WTC11 (cell line): ENCODE measurements at regions not wholly inside any gene's neighbourhood (a gene's known extent, or its start where the extent isn't known, plus 50 kb on each side); places are given as distances from the start of the nearest gene placed in this dataset.
"Not testable (repeated sequence)": the region's sequence is repeated elsewhere in the genome, so short reads cannot be mapped to it uniquely, and the experiment has no call there.

Experiments
- CREB1 ChIP-seq: sonication (generic); formaldehyde crosslinking; IDR thresholded peaks from 2 replicates; pipeline ENCODE4 v1.8.0; 2023; ENCODE audit warnings: mild to moderate bottlenecking, missing genetic modification reagents
- EMX1 ChIP-seq: fragments of 250-450 bp; sonication (Bioruptor Pico); IDR thresholded peaks from 2 replicates; pipeline ENCODE4 v1.8.0; 2021; ENCODE audit warnings: mild to moderate bottlenecking
- TEAD4 ChIP-seq: sonication (generic); formaldehyde crosslinking; IDR thresholded peaks from 2 replicates; pipeline ENCODE4 v1.8.0; 2022; ENCODE audit warnings: mild to moderate bottlenecking, missing genetic modification reagents
- ZNF121 ChIP-seq: sonication (generic); formaldehyde crosslinking; IDR thresholded peaks from 2 replicates; pipeline ENCODE4 v1.8.0; 2023; ENCODE audit warnings: missing genetic modification reagents
- TF ChIP-seq, protein P1 (sequence below): fragments of 200-600 bp; IDR thresholded peaks from 2 replicates; pipeline ENCODE4 v1.8.0; 2022; ENCODE audit warnings: antibody characterized with exemption
- TF ChIP-seq, protein P2 (sequence below): sonication (generic); formaldehyde crosslinking; IDR thresholded peaks from 2 replicates; pipeline ENCODE4 v1.8.1; 2022; ENCODE audit warnings: mild to moderate bottlenecking, moderate library complexity, missing genetic modification reagents
- TF ChIP-seq, protein P3 (sequence below): sonication (generic); formaldehyde crosslinking; IDR thresholded peaks from 2 replicates; pipeline ENCODE4 v1.8.1; 2023; ENCODE audit warnings: mild to moderate bottlenecking, missing genetic modification reagents
- TF ChIP-seq, protein P4 (sequence below): sonication (generic); formaldehyde crosslinking; conservative IDR thresholded peaks from 2 replicates; pipeline ENCODE4 v1.8.1; 2023; ENCODE audit warnings: mild to moderate bottlenecking, low read depth, missing genetic modification reagents, moderate library complexity
- TF ChIP-seq, protein P5 (sequence below): sonication (generic); formaldehyde crosslinking; IDR thresholded peaks from 2 replicates; pipeline ENCODE4 v1.8.0; 2022; ENCODE audit warnings: mild to moderate bottlenecking, missing genetic modification reagents
- TF ChIP-seq, protein P6 (sequence below): sonication (generic); formaldehyde crosslinking; IDR thresholded peaks from 2 replicates; pipeline ENCODE4 v1.8.1; 2022; ENCODE audit warnings: low read depth, missing genetic modification reagents, borderline replicate concordance

DNA sequence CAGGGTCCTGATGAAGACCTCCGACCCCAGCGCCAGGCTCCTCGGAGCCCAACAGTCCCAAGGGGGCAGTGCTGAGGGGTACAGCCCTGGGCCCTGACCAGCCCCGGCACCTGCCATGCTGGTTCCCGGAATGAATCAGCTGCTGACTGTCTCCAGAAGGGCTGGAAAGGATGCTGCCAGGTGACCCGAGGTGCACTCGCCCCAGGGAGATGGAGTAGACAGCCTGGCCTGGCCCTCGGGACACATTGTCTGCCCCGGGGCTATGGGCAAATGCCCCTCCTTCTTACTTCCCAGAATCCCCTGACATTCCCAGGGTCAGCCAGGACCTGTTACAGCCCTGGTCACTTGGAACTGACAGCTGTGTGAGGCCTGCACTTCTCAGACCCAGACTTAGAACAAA, 5485.8 kb upstream of the TPTE start:
- TF ChIP-seq, protein P1, sequence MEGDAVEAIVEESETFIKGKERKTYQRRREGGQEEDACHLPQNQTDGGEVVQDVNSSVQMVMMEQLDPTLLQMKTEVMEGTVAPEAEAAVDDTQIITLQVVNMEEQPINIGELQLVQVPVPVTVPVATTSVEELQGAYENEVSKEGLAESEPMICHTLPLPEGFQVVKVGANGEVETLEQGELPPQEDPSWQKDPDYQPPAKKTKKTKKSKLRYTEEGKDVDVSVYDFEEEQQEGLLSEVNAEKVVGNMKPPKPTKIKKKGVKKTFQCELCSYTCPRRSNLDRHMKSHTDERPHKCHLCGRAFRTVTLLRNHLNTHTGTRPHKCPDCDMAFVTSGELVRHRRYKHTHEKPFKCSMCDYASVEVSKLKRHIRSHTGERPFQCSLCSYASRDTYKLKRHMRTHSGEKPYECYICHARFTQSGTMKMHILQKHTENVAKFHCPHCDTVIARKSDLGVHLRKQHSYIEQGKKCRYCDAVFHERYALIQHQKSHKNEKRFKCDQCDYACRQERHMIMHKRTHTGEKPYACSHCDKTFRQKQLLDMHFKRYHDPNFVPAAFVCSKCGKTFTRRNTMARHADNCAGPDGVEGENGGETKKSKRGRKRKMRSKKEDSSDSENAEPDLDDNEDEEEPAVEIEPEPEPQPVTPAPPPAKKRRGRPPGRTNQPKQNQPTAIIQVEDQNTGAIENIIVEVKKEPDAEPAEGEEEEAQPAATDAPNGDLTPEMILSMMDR = not testable (repeated sequence)
- TF ChIP-seq, protein P2, sequence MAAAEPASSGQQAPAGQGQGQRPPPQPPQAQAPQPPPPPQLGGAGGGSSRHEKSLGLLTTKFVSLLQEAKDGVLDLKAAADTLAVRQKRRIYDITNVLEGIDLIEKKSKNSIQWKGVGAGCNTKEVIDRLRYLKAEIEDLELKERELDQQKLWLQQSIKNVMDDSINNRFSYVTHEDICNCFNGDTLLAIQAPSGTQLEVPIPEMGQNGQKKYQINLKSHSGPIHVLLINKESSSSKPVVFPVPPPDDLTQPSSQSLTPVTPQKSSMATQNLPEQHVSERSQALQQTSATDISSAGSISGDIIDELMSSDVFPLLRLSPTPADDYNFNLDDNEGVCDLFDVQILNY (CRISPR knock-in tag) = not testable (repeated sequence)
- not testable (repeated sequence) for TF ChIP-seq ZNF121 (CRISPR knock-in tag); EMX1; CREB1 (CRISPR knock-in tag); TEAD4
- TF ChIP-seq, protein P3, sequence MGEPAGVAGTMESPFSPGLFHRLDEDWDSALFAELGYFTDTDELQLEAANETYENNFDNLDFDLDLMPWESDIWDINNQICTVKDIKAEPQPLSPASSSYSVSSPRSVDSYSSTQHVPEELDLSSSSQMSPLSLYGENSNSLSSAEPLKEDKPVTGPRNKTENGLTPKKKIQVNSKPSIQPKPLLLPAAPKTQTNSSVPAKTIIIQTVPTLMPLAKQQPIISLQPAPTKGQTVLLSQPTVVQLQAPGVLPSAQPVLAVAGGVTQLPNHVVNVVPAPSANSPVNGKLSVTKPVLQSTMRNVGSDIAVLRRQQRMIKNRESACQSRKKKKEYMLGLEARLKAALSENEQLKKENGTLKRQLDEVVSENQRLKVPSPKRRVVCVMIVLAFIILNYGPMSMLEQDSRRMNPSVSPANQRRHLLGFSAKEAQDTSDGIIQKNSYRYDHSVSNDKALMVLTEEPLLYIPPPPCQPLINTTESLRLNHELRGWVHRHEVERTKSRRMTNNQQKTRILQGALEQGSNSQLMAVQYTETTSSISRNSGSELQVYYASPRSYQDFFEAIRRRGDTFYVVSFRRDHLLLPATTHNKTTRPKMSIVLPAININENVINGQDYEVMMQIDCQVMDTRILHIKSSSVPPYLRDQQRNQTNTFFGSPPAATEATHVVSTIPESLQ (CRISPR knock-in tag) = not testable (repeated sequence)
- TF ChIP-seq, protein P4, sequence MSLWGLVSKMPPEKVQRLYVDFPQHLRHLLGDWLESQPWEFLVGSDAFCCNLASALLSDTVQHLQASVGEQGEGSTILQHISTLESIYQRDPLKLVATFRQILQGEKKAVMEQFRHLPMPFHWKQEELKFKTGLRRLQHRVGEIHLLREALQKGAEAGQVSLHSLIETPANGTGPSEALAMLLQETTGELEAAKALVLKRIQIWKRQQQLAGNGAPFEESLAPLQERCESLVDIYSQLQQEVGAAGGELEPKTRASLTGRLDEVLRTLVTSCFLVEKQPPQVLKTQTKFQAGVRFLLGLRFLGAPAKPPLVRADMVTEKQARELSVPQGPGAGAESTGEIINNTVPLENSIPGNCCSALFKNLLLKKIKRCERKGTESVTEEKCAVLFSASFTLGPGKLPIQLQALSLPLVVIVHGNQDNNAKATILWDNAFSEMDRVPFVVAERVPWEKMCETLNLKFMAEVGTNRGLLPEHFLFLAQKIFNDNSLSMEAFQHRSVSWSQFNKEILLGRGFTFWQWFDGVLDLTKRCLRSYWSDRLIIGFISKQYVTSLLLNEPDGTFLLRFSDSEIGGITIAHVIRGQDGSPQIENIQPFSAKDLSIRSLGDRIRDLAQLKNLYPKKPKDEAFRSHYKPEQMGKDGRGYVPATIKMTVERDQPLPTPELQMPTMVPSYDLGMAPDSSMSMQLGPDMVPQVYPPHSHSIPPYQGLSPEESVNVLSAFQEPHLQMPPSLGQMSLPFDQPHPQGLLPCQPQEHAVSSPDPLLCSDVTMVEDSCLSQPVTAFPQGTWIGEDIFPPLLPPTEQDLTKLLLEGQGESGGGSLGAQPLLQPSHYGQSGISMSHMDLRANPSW (CRISPR knock-in tag) = not testable (repeated sequence)
- TF ChIP-seq, protein P5, sequence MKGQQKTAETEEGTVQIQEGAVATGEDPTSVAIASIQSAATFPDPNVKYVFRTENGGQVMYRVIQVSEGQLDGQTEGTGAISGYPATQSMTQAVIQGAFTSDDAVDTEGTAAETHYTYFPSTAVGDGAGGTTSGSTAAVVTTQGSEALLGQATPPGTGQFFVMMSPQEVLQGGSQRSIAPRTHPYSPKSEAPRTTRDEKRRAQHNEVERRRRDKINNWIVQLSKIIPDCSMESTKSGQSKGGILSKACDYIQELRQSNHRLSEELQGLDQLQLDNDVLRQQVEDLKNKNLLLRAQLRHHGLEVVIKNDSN = not testable (repeated sequence)
- TF ChIP-seq, protein P6, sequence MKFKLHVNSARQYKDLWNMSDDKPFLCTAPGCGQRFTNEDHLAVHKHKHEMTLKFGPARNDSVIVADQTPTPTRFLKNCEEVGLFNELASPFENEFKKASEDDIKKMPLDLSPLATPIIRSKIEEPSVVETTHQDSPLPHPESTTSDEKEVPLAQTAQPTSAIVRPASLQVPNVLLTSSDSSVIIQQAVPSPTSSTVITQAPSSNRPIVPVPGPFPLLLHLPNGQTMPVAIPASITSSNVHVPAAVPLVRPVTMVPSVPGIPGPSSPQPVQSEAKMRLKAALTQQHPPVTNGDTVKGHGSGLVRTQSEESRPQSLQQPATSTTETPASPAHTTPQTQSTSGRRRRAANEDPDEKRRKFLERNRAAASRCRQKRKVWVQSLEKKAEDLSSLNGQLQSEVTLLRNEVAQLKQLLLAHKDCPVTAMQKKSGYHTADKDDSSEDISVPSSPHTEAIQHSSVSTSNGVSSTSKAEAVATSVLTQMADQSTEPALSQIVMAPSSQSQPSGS (CRISPR knock-in tag) = not testable (repeated sequence)
